ENCODE measurements at regions not wholly inside any gene's neighbourhood (a gene's known extent, or its start where the extent isn't known, plus 50 kb on each side); places are given as distances from the start of the nearest gene placed in this dataset.

DNA sequence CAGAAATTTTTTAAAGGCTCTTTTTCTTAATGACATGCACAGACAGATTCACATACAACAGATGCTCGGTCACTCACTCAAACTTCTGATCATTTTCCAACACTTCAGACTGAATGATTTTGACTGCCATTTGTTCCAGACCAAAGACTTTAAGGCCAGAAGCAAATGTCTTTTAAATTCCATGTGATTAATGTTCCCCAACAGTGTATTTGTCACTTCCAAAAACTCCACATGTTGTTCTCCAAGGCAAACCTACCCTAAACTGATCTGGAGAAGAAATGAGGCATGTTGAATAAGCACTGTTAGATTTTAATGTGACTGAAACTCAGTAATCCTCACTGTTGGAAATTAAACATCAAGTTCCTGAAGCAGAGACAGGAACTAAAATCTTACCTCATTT, 366.7 kb downstream of the GABRG2 start:
- Histone ChIP-seq H3K4me1 (ENCODE audit: control insufficient read depth in 2 of 3, insufficient read depth in 2 of 3, low read depth in 1 of 3, low read length in 3 of 3) (no peaks in the 10 kb centered on the region), H3K4me3 (ENCODE audit: low read length in 3 of 3) (no peak overlapping the region), H3K9ac (ENCODE audit: low read length in 3 of 3) (no peak overlapping the region), H3K27me3 (ENCODE audit: control insufficient read depth, insufficient read depth, low read length) (no peaks in the 10 kb centered on the region), H3K9me3 (ENCODE audit: control insufficient read depth in 2 of 3, insufficient read depth in 1 of 3, low read length in 3 of 3) (no peaks in the 10 kb centered on the region), H3K27ac (ENCODE audit: low read depth in 2 of 2, low read length in 2 of 2) (no peak overlapping the region), H3K36me3 (ENCODE audit: control insufficient read depth in 2 of 3, insufficient read depth in 3 of 3, low read length in 3 of 3) (no peaks in the 10 kb centered on the region)
- TF ChIP-seq, protein P1, sequence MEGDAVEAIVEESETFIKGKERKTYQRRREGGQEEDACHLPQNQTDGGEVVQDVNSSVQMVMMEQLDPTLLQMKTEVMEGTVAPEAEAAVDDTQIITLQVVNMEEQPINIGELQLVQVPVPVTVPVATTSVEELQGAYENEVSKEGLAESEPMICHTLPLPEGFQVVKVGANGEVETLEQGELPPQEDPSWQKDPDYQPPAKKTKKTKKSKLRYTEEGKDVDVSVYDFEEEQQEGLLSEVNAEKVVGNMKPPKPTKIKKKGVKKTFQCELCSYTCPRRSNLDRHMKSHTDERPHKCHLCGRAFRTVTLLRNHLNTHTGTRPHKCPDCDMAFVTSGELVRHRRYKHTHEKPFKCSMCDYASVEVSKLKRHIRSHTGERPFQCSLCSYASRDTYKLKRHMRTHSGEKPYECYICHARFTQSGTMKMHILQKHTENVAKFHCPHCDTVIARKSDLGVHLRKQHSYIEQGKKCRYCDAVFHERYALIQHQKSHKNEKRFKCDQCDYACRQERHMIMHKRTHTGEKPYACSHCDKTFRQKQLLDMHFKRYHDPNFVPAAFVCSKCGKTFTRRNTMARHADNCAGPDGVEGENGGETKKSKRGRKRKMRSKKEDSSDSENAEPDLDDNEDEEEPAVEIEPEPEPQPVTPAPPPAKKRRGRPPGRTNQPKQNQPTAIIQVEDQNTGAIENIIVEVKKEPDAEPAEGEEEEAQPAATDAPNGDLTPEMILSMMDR (IDR thresholded peaks at IDR 0.05; ENCODE audit: borderline replicate concordance, extremely low read depth, insufficient read depth) = no peak
- peak; percentile 15 for FAIRE-seq
- intact Hi-C loops (cut with DNase I) = no loop called here
- DNase-seq = peak in 2 of 5 donors; percentile 73 to 74

DNA sequence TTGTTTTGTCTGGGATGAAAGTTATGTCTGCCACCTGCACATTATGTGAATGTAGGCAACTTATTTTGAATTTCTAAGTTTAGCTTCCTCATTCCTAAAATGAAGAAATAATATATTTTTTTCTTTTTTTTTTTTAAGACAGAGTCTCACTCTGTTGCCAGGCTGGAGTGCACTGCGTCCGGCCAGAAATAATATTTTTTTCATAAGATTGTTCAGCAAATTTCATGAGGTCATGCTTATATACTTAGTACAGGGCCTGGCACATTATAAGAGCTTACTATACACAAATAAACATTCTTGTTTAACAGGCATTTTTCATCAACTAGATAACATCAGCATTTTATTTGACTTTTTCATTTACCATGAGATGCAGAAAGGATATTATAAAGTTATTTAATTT, 368.5 kb downstream of the GABRG2 start:
- Histone ChIP-seq H3K9me3 (ENCODE audit: control insufficient read depth in 2 of 3, insufficient read depth in 1 of 3, low read length in 3 of 3) (no peaks in the 10 kb centered on the region), H3K36me3 (ENCODE audit: control insufficient read depth in 2 of 3, insufficient read depth in 3 of 3, low read length in 3 of 3) (no peaks in the 10 kb centered on the region), H3K9ac (ENCODE audit: low read length in 3 of 3) (no peak overlapping the region), H3K4me3 (ENCODE audit: low read length in 3 of 3) (no peak overlapping the region), H3K27me3 (ENCODE audit: control insufficient read depth, insufficient read depth, low read length) (no peaks in the 10 kb centered on the region), H3K27ac (ENCODE audit: low read depth in 2 of 2, low read length in 2 of 2) (no peak overlapping the region), H3K4me1 (ENCODE audit: control insufficient read depth in 2 of 3, insufficient read depth in 2 of 3, low read depth in 1 of 3, low read length in 3 of 3) (no peaks in the 10 kb centered on the region)
- FAIRE-seq (peak; percentile 37), DNase-seq (no peak)
- TF ChIP-seq, protein P1 (IDR thresholded peaks at IDR 0.05; ENCODE audit: borderline replicate concordance, extremely low read depth, insufficient read depth) = no peak
- intact Hi-C loops (cut with DNase I) = no loop called here

DNA sequence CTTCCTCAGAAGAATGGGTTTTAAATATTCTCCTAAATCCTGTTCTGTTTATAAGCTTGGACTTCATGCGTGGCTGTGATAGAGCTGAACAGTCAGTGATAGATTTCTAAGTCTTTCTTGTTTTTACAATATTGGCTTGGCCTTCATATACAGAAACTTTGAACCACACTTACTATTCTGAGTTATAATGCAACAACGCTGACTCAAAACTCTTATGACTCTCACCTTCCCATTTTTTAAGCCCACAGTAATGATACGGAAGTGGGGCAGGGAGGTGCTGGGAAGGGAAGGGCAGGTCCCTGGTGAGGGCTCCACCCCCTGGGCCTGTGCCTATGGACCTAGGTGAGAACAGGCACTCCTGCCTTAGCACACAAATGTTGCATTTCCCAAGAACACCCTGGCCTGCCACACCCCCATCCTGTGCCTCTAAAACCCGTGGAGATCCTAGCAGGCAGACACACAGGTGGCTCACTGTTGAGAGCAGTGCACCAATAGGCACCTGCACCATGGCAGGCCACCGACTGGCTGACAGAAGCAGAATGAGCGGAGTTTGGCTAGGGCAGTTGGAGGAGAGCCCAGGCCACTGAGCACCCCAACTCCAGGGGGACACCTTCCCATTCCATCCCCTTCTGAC, 376.7 kb downstream of the GABRG2 start:
- FAIRE-seq (no peak), DNase-seq (no peak)
- TF ChIP-seq, protein P1 (IDR thresholded peaks at IDR 0.05; ENCODE audit: borderline replicate concordance, extremely low read depth, insufficient read depth) = no peak
- no peaks in the 10 kb centered on the region for H3K27me3 ChIP-seq (ENCODE audit: control insufficient read depth, insufficient read depth, low read length)
- no peak overlapping the region for H3K4me3 ChIP-seq (ENCODE audit: low read length in 3 of 3)
- H3K9ac ChIP-seq (ENCODE audit: low read length in 3 of 3) = no peak overlapping the region
- no peak overlapping the region for H3K27ac ChIP-seq (ENCODE audit: low read depth in 2 of 2, low read length in 2 of 2)
- no peaks in the 10 kb centered on the region for H3K4me1 ChIP-seq (ENCODE audit: control insufficient read depth in 2 of 3, insufficient read depth in 2 of 3, low read depth in 1 of 3, low read length in 3 of 3)
- no peaks in the 10 kb centered on the region for H3K9me3 ChIP-seq (ENCODE audit: control insufficient read depth in 2 of 3, insufficient read depth in 1 of 3, low read length in 3 of 3)
- no peaks in the 10 kb centered on the region for H3K36me3 ChIP-seq (ENCODE audit: control insufficient read depth in 2 of 3, insufficient read depth in 3 of 3, low read length in 3 of 3)
- intact Hi-C loops (cut with DNase I) = no loop called here

DNA sequence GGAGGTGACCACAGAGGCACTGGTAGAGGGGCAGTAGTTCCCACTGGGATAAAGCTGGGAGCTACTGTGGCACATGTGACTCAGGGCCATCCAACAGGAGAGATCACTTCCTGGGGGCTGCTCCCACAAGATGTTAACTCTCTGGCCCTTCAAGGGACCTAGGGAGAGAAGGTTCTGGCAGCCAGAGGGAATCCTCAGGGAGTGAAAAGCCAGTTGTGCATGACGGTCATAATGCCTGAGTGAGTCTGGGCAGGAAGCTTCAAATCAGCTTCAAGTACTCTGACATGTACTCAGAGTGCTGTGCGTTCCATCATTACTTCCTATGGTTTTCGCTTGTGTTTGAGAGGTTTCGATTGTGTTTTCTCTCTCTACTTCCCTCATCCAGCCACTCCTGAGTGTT, 388.5 kb downstream of the GABRG2 start:
- TF ChIP-seq, protein P1 (IDR thresholded peaks at IDR 0.05; ENCODE audit: borderline replicate concordance, extremely low read depth, insufficient read depth) = no peak
- intact Hi-C loops (cut with DNase I) = no loop called here

More for the DNA sequence above, 388.5 kb downstream of the GABRG2 start:
- no peak for FAIRE-seq
- H3K4me1 ChIP-seq (ENCODE audit: control insufficient read depth in 2 of 3, insufficient read depth in 2 of 3, low read depth in 1 of 3, low read length in 3 of 3) = no peaks in the 10 kb centered on the region
- DNase-seq = peak in 2 of 5 donors; percentile 29 to 53
- H3K4me3 ChIP-seq (ENCODE audit: low read length in 3 of 3) = no peak overlapping the region
- H3K27ac ChIP-seq (ENCODE audit: low read depth in 2 of 2, low read length in 2 of 2) = no peak overlapping the region
- H3K9ac ChIP-seq (ENCODE audit: low read length in 3 of 3) = no peak overlapping the region
- H3K36me3 ChIP-seq (ENCODE audit: control insufficient read depth in 2 of 3, insufficient read depth in 3 of 3, low read length in 3 of 3) = no peaks in the 10 kb centered on the region
- H3K27me3 ChIP-seq (ENCODE audit: control insufficient read depth, insufficient read depth, low read length) = no peaks in the 10 kb centered on the region
- H3K9me3 ChIP-seq (ENCODE audit: control insufficient read depth in 2 of 3, insufficient read depth in 1 of 3, low read length in 3 of 3) = peaks cover 0 to 5% (median 3%) of the 10 kb centered on the region in 3 donors

Measured in kidney (tissue), 13 donors.